ENCODE measurements at regions not wholly inside any gene's neighbourhood (a gene's known extent, or its start where the extent isn't known, plus 50 kb on each side); places are given as distances from the start of the nearest gene placed in this dataset.

GRCh38 chr4:164551713-164552040, 202.3 kb upstream of the SMIM31 start:
- H4K20me1 ChIP-seq (ENCODE audit: insufficient read depth) = no peaks in the 10 kb centered on the region
- no peak overlapping the region for H3K27ac ChIP-seq (ENCODE audit: low read length)
- H2AFZ ChIP-seq (ENCODE audit: low read depth, low read length) = no peak overlapping the region
- no peak for TF ChIP-seq TAF1 (IDR thresholded peaks at IDR 0.05; ENCODE audit: low read depth)
- no peak for TF ChIP-seq CTCF (IDR thresholded peaks at IDR 0.05; ENCODE audit: poor library complexity, severe bottlenecking)
- TF ChIP-seq EZH2 (IDR thresholded peaks at IDR 0.05; ENCODE audit: borderline replicate concordance, insufficient read depth, low read length, poor library complexity, severe bottlenecking) = no peak
- no peak for TF ChIP-seq SMC3 (conservative IDR thresholded peaks at IDR 0.05; ENCODE audit: poor library complexity)
- TF ChIP-seq POLR2AphosphoS5 (IDR thresholded peaks at IDR 0.05) = no peak
- no peak for TF ChIP-seq REST (IDR thresholded peaks at IDR 0.05; ENCODE audit: borderline replicate concordance)
- H3K27me3 ChIP-seq (ENCODE audit: insufficient read depth, low read depth, low read length) = no peaks in the 10 kb centered on the region
- no peak overlapping the region for H3K9ac ChIP-seq (ENCODE audit: low read length)
- H3F3A ChIP-seq (ENCODE audit: insufficient read depth, low read length, poor library complexity, severe bottlenecking) = no peaks in the 10 kb centered on the region
- no peak overlapping the region for H3K4me3 ChIP-seq (ENCODE audit: low read length)
- H3K36me3 ChIP-seq (ENCODE audit: insufficient read depth, low read length) = no peaks in the 10 kb centered on the region
- H3K9me2 ChIP-seq (ENCODE audit: insufficient read depth, low read length) = no peaks in the 10 kb centered on the region
- H3K79me2 ChIP-seq (replicated peaks; ENCODE audit: insufficient read depth, low read length) = no peaks in the 10 kb centered on the region
- H3K9me3 ChIP-seq (ENCODE audit: low read length) = no peaks in the 10 kb centered on the region
- H3K4me2 ChIP-seq (ENCODE audit: low read length) = no peak overlapping the region

GRCh38 chr4:164571593-164572390, 182.1 kb upstream of the SMIM31 start:
- Histone ChIP-seq H3K9me2 (ENCODE audit: insufficient read depth, low read length) (no peaks in the 10 kb centered on the region), H3K27ac (ENCODE audit: low read length) (no peak overlapping the region), H2AFZ (ENCODE audit: low read depth, low read length) (no peak overlapping the region), H3K27me3 (ENCODE audit: insufficient read depth, low read depth, low read length) (no peaks in the 10 kb centered on the region), H3K79me2 (replicated peaks; ENCODE audit: insufficient read depth, low read length) (no peaks in the 10 kb centered on the region), H3K4me3 (ENCODE audit: low read length) (no peak overlapping the region), H3K36me3 (ENCODE audit: insufficient read depth, low read length) (no peaks in the 10 kb centered on the region), H3F3A (ENCODE audit: insufficient read depth, low read length, poor library complexity, severe bottlenecking) (no peaks in the 10 kb centered on the region), H3K4me2 (ENCODE audit: low read length) (no peak overlapping the region), H4K20me1 (ENCODE audit: insufficient read depth) (no peaks in the 10 kb centered on the region), H3K9ac (ENCODE audit: low read length) (no peak overlapping the region), H3K9me3 (ENCODE audit: low read length) (no peaks in the 10 kb centered on the region)
- TF ChIP-seq EP300 (conservative IDR thresholded peaks at IDR 0.05; ENCODE audit: poor library complexity, severe bottlenecking) = no peak
- TF ChIP-seq MXI1 (conservative IDR thresholded peaks at IDR 0.05; ENCODE audit: poor library complexity, severe bottlenecking) = no peak
- no peak for TF ChIP-seq REST (IDR thresholded peaks at IDR 0.05; ENCODE audit: borderline replicate concordance)
- no peak for TF ChIP-seq POLR2AphosphoS5 (IDR thresholded peaks at IDR 0.05)
- TF ChIP-seq CTCF (IDR thresholded peaks at IDR 0.05; ENCODE audit: poor library complexity, severe bottlenecking) = no peak
- TF ChIP-seq TAF1 (IDR thresholded peaks at IDR 0.05; ENCODE audit: low read depth) = no peak
- no peak for TF ChIP-seq RAD21 (conservative IDR thresholded peaks at IDR 0.05)
- TF ChIP-seq EZH2 (IDR thresholded peaks at IDR 0.05; ENCODE audit: borderline replicate concordance, insufficient read depth, low read length, poor library complexity, severe bottlenecking) = no peak
- TF ChIP-seq SMC3 (conservative IDR thresholded peaks at IDR 0.05; ENCODE audit: poor library complexity) = no peak
